Left forelimb (tissue), 1 donor: ENCODE measurements at regions not wholly inside any gene's neighbourhood (a gene's known extent, or its start where the extent isn't known, plus 50 kb on each side); places are given as distances from the start of the nearest gene placed in this dataset.
"Not testable (repeated sequence)": the region's sequence is repeated elsewhere in the genome, so short reads cannot be mapped to it uniquely, and the experiment has no call there.

Experiments
- DNase-seq: peaks from one replicate; pipeline ENCODE4 v3.0.0-alpha.2; 2018; ENCODE audit warnings: low spot score

- DNase-seq: no peak
Observed at GRCh38 chr2:234374150-234374508, 122.8 kb downstream of the ARL4C start.

- no peak for DNase-seq
Observed at GRCh38 chr2:234373481-234374149, 123.3 kb downstream of the ARL4C start.

DNA sequence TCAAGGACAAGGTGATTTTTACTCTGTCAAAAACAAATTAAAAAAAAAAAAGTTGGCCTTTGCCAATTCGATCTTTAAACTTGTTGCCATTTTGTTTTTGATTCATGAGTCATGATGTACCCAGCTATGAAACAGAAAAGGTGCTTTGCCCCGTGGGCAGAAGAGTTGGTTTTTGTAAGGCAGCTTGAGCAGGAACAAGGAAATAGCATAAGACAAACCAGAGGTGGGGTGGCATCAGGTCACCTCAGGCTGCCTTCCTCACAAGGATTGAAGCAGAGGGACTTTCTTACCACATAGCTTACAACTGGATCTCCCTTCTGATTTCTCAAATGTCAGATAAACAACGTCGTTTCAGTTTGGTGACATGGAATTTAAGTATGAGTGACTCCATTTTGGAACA, 123.8 kb downstream of the ARL4C start:
- no peak for DNase-seq

- DNase-seq: no peak
Observed at GRCh38 chr2:234372506-234372905, 124.4 kb downstream of the ARL4C start.

DNA sequence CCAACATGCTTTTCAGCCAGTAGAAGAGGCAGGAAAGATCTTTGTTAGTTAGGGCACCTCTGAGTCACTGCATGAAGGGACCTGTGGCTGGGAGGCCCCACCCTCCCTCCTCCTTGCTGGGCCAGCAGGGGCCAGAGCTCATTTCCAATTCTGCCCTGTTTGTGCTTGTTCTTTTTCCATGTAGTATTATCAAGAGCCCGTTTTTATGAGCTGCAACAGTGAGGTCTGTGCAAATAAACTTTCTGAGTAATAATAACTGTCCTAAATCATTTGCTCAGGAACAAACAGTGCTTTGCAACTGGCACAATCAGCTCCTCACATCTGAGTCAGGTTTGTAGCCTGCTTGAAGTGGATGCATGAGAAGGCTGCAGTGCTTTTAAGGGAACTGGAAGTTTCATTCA, 128.0 kb downstream of the ARL4C start:
- DNase-seq: no peak

GRCh38 chr2:234366891-234367290, 130.0 kb downstream of the ARL4C start:
- DNase-seq: no peak

DNA sequence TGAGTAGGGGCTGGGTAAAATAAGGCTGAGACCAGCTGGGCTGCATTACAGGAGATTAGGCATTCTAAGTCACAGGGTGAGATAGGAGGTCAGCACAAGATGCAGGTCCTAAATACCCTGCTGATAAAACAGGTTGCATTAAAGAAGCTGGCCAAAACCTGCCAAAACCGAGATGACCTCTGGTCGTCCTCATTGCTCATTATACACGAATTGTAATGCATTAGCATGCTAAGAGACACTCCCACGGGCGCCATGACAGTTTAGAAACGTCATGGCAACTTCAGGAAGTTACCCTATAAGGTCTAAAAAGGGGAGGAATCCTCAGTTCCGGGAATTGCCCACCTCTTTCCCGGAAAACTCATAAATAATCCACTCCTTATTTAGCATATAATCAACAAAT, 132.2 kb downstream of the ARL4C start:
- DNase-seq: no peak

- no peak for DNase-seq
Observed at GRCh38 chr2:234363647-234364294, 133.1 kb downstream of the ARL4C start.

DNA sequence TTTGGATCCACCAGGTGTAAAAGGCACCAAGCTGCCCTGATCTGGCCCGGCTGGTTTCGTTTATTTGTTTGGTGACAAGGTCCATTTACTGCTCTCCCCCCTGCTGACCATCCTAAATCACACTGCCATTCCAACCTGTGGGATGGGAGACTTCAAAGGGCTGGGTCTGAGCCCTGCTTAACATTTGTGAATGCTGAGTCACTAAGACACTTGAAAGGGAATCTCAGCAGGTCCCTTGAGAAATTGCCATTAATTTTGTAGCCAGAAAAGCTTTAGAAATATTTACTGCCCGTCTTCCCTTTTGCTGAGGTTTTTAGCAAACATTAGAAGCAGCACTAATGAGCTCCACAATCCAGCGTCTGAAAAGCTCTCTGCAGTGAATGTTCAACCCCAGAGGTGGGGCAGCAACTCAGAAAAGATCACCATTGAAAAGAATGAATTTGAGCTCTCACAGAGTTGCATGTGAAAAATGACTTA, 133.8 kb downstream of the ARL4C start:
- DNase-seq: no peak

DNA sequence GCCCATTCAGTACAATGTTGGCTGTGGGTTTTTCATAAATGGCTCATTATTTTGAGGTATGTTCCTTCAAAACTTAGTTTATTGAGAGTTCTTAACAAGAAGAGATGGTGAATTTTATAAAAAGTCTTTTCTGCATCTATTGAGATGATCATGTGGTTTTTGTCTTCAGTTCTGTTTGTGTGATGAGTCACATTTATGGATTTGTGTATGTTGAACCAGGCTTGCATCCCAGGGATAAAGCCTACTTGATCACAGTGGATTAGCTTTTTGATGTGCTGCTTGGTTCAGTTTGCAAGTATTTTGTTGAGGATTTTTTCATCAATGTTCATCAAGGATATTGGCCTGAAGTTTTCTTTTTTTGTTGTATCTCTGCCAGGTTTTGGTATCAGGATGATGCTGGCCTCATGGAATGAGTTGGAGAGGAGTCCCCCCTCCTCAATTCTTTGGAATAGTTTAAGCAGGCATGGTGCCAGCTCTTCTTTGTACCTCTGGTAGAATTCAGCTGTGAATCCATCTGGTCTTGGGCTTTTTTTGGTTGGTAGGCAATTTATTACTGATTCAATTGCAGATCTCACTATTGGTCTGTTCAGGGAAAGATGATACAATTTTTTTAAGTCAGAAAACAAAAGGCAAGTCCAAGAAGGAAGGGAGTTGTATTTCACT, 136.4 kb downstream of the ARL4C start:
- not testable (repeated sequence) for DNase-seq

- no peak for DNase-seq
Observed at GRCh38 chr2:234357666-234358065, 139.2 kb downstream of the ARL4C start.

DNA sequence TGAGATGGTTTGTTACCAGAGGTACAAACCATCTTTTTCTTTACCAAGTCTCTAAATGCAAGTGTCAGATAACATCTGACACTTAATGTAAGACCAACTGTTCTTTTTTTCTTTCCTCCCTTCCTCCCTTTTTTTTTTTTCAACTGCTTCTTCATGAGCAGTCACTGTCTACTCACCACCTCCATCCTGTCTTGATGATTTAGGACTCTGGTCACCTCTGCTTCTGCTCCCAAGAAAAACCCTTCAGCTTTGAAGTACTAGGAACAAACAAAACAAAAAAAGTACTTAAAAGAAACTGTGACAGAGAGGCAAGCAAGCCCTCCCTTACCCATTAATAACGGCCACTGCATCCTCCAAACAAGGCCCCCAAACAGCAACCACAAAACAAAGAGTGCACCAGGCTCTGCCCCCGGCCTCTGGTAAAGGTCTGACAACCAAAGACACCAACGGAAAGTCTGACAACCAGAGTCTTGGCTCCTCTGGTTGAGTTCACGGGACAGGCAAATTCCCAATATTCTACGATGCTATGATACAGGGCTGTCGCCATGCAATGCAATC, 141.0 kb downstream of the ARL4C start:
- no peak for DNase-seq

DNA sequence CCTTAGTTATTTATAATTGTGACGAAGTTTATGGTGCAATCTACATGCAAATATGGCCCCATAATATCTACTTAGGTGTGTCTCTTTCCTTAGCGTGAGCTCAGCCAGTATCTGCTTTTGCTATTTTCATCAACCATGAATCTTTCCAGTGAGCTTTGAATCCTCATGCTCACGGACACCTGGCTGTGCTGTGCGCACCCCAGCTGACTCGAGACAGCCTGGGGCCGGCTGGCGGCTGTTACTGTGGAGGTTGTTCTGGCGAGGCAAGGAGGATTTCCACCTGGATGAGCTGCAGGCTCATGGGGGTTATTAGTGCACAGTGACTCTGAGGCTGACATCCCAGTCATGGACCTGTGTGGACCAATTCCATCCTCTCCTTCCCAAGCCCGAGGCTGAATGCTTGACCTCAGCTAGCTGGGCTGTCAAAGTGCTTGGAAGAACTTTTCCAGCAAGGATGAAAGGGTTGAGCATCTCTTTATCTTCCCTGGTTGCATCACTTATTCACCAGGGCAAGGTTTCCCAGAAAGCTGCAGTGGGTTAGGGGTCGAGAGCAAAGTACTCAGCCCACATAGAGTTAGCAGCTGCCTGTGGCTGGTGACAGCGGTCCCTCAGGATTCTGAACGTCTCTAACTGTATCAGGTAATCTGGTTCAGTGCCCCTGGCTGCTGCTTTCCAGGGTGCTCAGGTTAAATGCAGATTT, 141.7 kb downstream of the ARL4C start:
- no peak for DNase-seq

DNA sequence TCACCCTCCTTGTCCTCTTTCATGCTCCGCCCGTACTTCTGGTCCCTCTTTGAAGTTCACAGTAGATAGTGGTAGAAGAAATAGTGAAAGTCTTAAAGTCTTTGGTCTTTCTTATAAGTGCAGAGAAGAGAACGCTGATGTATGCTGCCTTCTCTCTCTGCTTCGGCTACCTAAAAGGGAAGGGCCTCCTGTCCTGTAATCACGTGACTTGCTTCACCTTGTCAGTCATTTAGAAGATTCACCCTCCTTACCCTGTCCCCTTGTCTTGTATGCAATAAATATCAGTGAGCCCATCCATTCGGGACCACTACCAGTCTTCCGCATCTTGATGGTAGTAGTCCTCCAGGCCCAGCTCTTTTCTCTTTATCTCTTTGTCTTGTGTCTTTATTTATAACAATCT, 144.6 kb downstream of the ARL4C start:
- no peak for DNase-seq

GRCh38 chr2:234351866-234352265, 145.0 kb downstream of the ARL4C start:
- DNase-seq: not testable (repeated sequence)

GRCh38 chr2:234348081-234348480, 148.8 kb downstream of the ARL4C start:
- no peak for DNase-seq

DNA sequence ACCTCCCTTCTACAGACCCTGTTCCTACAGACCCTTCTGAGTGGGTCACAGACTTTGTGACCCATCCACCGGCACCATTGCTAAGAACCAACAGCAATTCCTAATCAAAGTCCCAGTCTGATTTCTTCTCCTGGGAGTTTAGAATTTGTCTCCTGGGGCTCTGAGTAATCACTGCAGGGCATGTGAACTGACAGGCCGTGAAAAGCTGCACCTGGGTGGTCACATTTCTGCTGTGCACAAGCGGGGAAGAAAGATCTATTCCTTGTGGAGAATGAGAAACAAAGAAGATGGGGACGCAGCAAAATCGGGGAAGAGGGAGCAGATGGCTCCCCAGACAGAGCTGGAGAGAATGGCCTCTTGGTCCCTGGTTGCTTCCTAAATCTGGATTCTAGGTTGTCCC, 151.0 kb downstream of the ARL4C start:
- no peak for DNase-seq

DNA sequence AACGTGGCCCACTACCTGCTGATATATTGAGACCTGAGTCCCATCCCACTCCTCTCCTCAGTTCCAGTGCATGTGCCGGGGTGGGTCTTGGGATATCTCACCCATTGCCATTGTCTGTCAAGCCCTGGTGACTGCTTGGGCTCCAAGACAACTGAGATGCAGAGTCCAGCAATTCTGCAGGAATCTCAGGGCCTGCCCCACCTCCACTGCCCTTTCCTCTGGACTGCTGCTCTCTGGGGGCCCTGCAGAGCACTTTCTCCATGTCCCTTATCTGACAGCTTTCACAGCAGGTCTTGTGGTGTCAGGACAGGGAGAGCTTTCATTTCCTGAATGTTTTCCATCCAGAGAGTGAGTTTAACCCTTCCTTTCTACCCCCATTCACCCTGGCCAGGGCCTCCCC, 152.9 kb downstream of the ARL4C start:
- DNase-seq: no peak

GRCh38 chr2:234343372-234343771, 153.5 kb downstream of the ARL4C start:
- DNase-seq: no peak

GRCh38 chr2:234341306-234341985, 155.4 kb downstream of the ARL4C start:
- no peak for DNase-seq

- DNase-seq: no peak
Observed at GRCh38 chr2:234339501-234339900, 157.4 kb downstream of the ARL4C start.

- DNase-seq: no peak
Observed at GRCh38 chr2:234339011-234339410, 157.9 kb downstream of the ARL4C start.
